GM12891 (cell line): ENCODE measurements at regions not wholly inside any gene's neighbourhood (a gene's known extent, or its start where the extent isn't known, plus 50 kb on each side); places are given as distances from the start of the nearest gene placed in this dataset.

Experiments used
- POLR2AphosphoS5 ChIP-seq: IDR thresholded peaks from 2 replicates; pipeline ENCODE4 v1.6.1; 2011; ENCODE audit warnings: low read depth, low read length, control low read depth
- TAF1 ChIP-seq: IDR thresholded peaks from 2 replicates; pipeline ENCODE4 v1.6.1; 2011; ENCODE audit warnings: low read depth, low read length, control low read depth

DNA sequence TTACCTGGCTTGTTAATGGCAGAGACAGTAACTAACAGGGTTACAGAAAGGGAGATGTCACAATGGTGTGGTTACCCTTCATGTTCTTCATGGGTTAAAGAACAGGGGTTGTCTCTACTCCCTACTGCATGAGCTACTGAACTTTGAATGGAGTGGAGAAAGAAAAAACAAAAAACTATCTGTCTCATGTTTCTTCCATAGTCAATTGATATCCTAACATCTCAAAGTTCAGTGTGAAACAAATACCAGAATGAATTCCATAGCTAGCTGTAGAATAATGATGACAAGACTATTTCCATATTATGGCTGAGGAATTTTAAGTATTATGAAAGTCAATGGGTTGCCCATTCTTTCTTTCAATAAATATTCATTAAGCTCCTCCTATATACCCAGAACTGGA, 161.3 kb upstream of the LPP start:
- TF ChIP-seq POLR2AphosphoS5, result no peak
- TF ChIP-seq TAF1, result no peak
